ENCODE measurements at regions not wholly inside any gene's neighbourhood (a gene's known extent, or its start where the extent isn't known, plus 50 kb on each side); places are given as distances from the start of the nearest gene placed in this dataset.
"Not testable (repeated sequence)": the region's sequence is repeated elsewhere in the genome, so short reads cannot be mapped to it uniquely, and the experiment has no call there.

DNA sequence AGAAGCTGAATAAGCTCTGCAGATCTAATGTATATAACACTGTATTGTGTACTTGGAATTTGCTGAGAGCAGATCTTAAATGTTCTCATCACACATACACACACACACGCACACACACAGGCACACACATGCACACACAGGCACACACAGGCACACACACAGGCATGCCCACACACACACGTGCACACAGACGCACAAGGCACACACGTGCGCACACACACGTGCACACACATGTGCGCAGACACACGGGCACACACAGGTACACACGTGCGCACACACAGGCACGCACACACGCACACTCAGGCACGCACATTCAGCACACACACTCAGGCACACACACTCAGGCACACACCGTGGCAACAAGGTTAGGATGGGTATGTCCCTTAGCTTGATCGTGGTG is 164.5 kb upstream of the LRRC61 start:
- H3K27me3 Mint-ChIP-seq (ENCODE audit: low read depth): peaks cover 26% of the 10 kb centered on the region

DNA sequence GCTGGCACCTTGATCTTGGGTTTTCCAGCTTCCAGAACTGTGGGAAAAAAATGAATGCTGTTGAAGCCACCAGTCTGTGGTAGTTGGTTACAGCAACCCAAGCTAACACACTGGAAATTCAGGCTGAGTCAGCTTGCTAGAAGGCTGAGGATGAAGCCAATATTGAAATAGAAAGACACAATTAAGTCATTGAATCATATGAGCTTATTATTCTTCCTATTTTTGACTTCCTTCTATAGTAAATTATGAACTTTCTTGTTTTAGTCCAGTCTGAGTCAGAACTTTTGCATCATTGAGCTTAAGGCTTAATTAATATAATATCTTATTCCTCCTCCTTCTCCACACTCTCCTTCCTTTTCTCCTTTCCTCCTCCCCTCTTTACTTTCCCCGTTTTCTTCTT is 153.6 kb upstream of the LRRC61 start:
- not testable (repeated sequence) for H2BK120ac ChIP-seq (ENCODE audit: low read depth, low read length, poor library complexity, severe bottlenecking); H4K20me1 ChIP-seq (ENCODE audit: control insufficient read depth, insufficient read depth, insufficient read length); H2BK5ac ChIP-seq (ENCODE audit: insufficient read length, low read length); H2BK15ac ChIP-seq (ENCODE audit: low read depth, low read length); H3K27me3 ChIP-seq (ENCODE audit: insufficient read depth, low read length); H2BK12ac ChIP-seq (ENCODE audit: insufficient read length, low read depth, low read length); H4K5ac ChIP-seq (ENCODE audit: insufficient read length, low read depth, low read length); H3K9me3 Mint-ChIP-seq; DNase-seq; H3K27ac ChIP-seq (ENCODE audit: insufficient read length, low read depth, low read length); H3K23ac ChIP-seq (ENCODE audit: insufficient read length, low read depth, low read length); H3K36me3 Mint-ChIP-seq (ENCODE audit: insufficient read depth in 1 of 3, low read depth in 3 of 3); H2AK5ac ChIP-seq (ENCODE audit: insufficient read length, low read length); H3K9ac ChIP-seq (ENCODE audit: extremely low read depth, insufficient read length, low read length); H3K79me1 ChIP-seq (ENCODE audit: insufficient read depth, low read depth, low read length, poor library complexity, severe bottlenecking); H3K23me2 ChIP-seq (ENCODE audit: insufficient read length, low read depth, low read length, poor library complexity, severe bottlenecking); H3K9me3 ChIP-seq (ENCODE audit: control insufficient read depth, low read depth, low read length); H2AFZ ChIP-seq (ENCODE audit: low read length); H3K14ac ChIP-seq (ENCODE audit: insufficient read depth, low read length); H4K8ac ChIP-seq (replicated peaks; ENCODE audit: insufficient read length, low read depth, low read length); H3T11ph ChIP-seq (ENCODE audit: low read length); H3K56ac ChIP-seq (ENCODE audit: insufficient read length, low read depth, low read length); H3K4me1 Mint-ChIP-seq; H3K4me2 ChIP-seq (ENCODE audit: insufficient read depth, insufficient read length, low read length); H4K91ac ChIP-seq (ENCODE audit: insufficient read length, low read depth, low read length); H3K4me3 Mint-ChIP-seq; H3K79me2 ChIP-seq (ENCODE audit: insufficient read depth, low read length); H3K27ac Mint-ChIP-seq; H3K18ac ChIP-seq (ENCODE audit: insufficient read length, low read depth, low read length); H3K4me1 ChIP-seq (ENCODE audit: insufficient read depth, low read length); H2BK20ac ChIP-seq (ENCODE audit: low read depth, low read length, poor library complexity, severe bottlenecking); H3K4ac ChIP-seq (ENCODE audit: low read depth, low read length)
- 92% methylated on average over 1 of the region's 1 CpG for WGBS (ENCODE audit: extremely low coverage, insufficient read length, low lambda C conversion rate)
- H3K27me3 Mint-ChIP-seq (ENCODE audit: low read depth): peaks cover 14% of the 10 kb centered on the region

More for the DNA sequence above, 164.5 kb upstream of the LRRC61 start:
- H3K4ac ChIP-seq (ENCODE audit: low read depth, low read length); H3K79me2 ChIP-seq (ENCODE audit: insufficient read depth, low read length); H4K91ac ChIP-seq (ENCODE audit: insufficient read length, low read depth, low read length); H3K27ac ChIP-seq (ENCODE audit: insufficient read length, low read depth, low read length); H3K9me3 ChIP-seq (ENCODE audit: control insufficient read depth, low read depth, low read length); H2BK12ac ChIP-seq (ENCODE audit: insufficient read length, low read depth, low read length); H3K27ac Mint-ChIP-seq; H3K9me3 Mint-ChIP-seq; H3K4me1 ChIP-seq (ENCODE audit: insufficient read depth, low read length); H2BK120ac ChIP-seq (ENCODE audit: low read depth, low read length, poor library complexity, severe bottlenecking); H2AFZ ChIP-seq (ENCODE audit: low read length); H3K9ac ChIP-seq (ENCODE audit: extremely low read depth, insufficient read length, low read length); H3K4me2 ChIP-seq (ENCODE audit: insufficient read depth, insufficient read length, low read length); H4K20me1 ChIP-seq (ENCODE audit: control insufficient read depth, insufficient read depth, insufficient read length); H3K79me1 ChIP-seq (ENCODE audit: insufficient read depth, low read depth, low read length, poor library complexity, severe bottlenecking); H3K36me3 Mint-ChIP-seq (ENCODE audit: insufficient read depth in 1 of 3, low read depth in 3 of 3); H3K56ac ChIP-seq (ENCODE audit: insufficient read length, low read depth, low read length); H2AK5ac ChIP-seq (ENCODE audit: insufficient read length, low read length); H3T11ph ChIP-seq (ENCODE audit: low read length); H2BK20ac ChIP-seq (ENCODE audit: low read depth, low read length, poor library complexity, severe bottlenecking); H3K4me1 Mint-ChIP-seq; H3K23me2 ChIP-seq (ENCODE audit: insufficient read length, low read depth, low read length, poor library complexity, severe bottlenecking); H3K4me3 Mint-ChIP-seq; H3K14ac ChIP-seq (ENCODE audit: insufficient read depth, low read length); H2BK15ac ChIP-seq (ENCODE audit: low read depth, low read length); DNase-seq; H3K27me3 ChIP-seq (ENCODE audit: insufficient read depth, low read length): not testable (repeated sequence)
- Histone ChIP-seq H4K8ac (replicated peaks; ENCODE audit: insufficient read length, low read depth, low read length) (peak overlapping the region; percentile 69), H2BK5ac (ENCODE audit: insufficient read length, low read length) (peak overlapping the region; percentile 50), H3K18ac (ENCODE audit: insufficient read length, low read depth, low read length) (peak overlapping the region; percentile 62), H3K23ac (ENCODE audit: insufficient read length, low read depth, low read length) (peak overlapping the region; percentile 99), H4K5ac (ENCODE audit: insufficient read length, low read depth, low read length) (peak overlapping the region; percentile 57)
- WGBS (ENCODE audit: extremely low coverage, insufficient read length, low lambda C conversion rate): no CpG with 5 or more reads among the region's 15 CpGs
